ENCODE measurements at regions not wholly inside any gene's neighbourhood (a gene's known extent, or its start where the extent isn't known, plus 50 kb on each side); places are given as distances from the start of the nearest gene placed in this dataset.
"Not testable (repeated sequence)": the region's sequence is repeated elsewhere in the genome, so short reads cannot be mapped to it uniquely, and the experiment has no call there.

DNA sequence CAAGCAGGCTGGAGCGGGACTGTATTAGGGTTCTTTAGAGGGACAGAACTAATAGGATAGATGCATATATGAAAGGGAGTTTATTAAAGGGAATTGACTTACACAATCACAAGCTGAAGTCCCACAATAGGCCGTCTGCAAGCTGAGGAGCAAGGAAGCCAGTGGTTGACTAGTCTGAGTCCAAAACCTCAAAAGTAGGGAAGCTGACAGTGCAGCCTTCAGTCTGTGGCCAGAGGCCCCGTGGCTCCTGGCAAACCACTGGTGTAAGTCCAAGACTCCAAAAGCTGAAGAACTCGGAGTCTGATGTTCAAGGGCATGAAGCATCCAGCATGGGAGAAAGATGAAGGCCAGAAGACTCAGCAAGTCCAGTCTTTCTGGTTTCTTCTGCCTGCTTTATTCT, 281.8 kb downstream of the QKI start:
- TF ChIP-seq, protein P1, sequence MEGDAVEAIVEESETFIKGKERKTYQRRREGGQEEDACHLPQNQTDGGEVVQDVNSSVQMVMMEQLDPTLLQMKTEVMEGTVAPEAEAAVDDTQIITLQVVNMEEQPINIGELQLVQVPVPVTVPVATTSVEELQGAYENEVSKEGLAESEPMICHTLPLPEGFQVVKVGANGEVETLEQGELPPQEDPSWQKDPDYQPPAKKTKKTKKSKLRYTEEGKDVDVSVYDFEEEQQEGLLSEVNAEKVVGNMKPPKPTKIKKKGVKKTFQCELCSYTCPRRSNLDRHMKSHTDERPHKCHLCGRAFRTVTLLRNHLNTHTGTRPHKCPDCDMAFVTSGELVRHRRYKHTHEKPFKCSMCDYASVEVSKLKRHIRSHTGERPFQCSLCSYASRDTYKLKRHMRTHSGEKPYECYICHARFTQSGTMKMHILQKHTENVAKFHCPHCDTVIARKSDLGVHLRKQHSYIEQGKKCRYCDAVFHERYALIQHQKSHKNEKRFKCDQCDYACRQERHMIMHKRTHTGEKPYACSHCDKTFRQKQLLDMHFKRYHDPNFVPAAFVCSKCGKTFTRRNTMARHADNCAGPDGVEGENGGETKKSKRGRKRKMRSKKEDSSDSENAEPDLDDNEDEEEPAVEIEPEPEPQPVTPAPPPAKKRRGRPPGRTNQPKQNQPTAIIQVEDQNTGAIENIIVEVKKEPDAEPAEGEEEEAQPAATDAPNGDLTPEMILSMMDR (IDR thresholded peaks at IDR 0.05; ENCODE audit: low read length): not testable (repeated sequence)
- TF ChIP-seq EZH2 (optimal IDR thresholded peaks at IDR 0.05; ENCODE audit: low read depth, low read length): not testable (repeated sequence)

Data from MM.1S (cell line).